B cell (primary cell): ENCODE measurements at regions not wholly inside any gene's neighbourhood (a gene's known extent, or its start where the extent isn't known, plus 50 kb on each side); places are given as distances from the start of the nearest gene placed in this dataset.

Source experiments
- ATAC-seq: fragments of 200-7000 bp; cut with Tn5 transposase; one replicate; pipeline ENCODE4 v1.10.0; 2021; ENCODE audit warnings: low read depth, mild to moderate bottlenecking, moderate number of reproducible peaks, moderate library complexity
- CTCF ChIA-PET: fragments of 350-600 bp; sonication (Branson Sonifier 250); formaldehyde crosslinking; loops from one replicate; lab custom pipeline; 2021; ENCODE audit warnings: antibody characterized with exemption, inconsistent platforms; lab: Charles Lee
- POLR2A ChIA-PET: fragments of 350-600 bp; sonication (Branson Sonifier 250); formaldehyde crosslinking; loops from one replicate; lab custom pipeline; 2021; ENCODE audit warnings: antibody characterized with exemption; lab: Charles Lee
- DNase-seq: peaks from one replicate; pipeline ENCODE4 v3.0.0; 2013
- H2AFZ ChIP-seq: 2 replicates; pipeline ENCODE4 v1.6.1; 2012; ENCODE audit warnings: mild to moderate bottlenecking, low read depth, low read length; ENCODE audit not compliant: insufficient read depth, poor library complexity, severe bottlenecking
- H3K27ac ChIP-seq, 2 donors: 1 replicate in 1 of 2; 2 replicates in 1 of 2; pipeline ENCODE4 v1.5.1; 2012 to 2013; ENCODE audit warnings: low read length in 2 of 2, mild to moderate bottlenecking in 2 of 2, moderate library complexity in 1 of 2
- H3K27me3 ChIP-seq, 4 experiments: fragments of 200-600 bp in 1 of 4; sonication (generic) in 1 of 4; replicated peaks in 1 of 4; 1 replicate in 2 of 4; 2 replicates in 2 of 4; pipeline versions ENCODE4 v1.6.1 to v1.7.0; 2013 to 2016; ENCODE audit warnings: low read length in 3 of 4, mild to moderate bottlenecking in 2 of 4, mixed read lengths in 1 of 4, moderate library complexity in 1 of 4; ENCODE audit not compliant: insufficient read depth in 4 of 4, control insufficient read depth in 3 of 4; ENCODE audit errors: control extremely low read depth in 1 of 4
- H3K36me3 ChIP-seq, 2 experiments: replicated peaks in 1 of 2; 1 replicate in 1 of 2; 2 replicates in 1 of 2; pipeline versions ENCODE4 v1.6.1 to v1.7.1; 2013; ENCODE audit warnings: low read length in 1 of 2; ENCODE audit not compliant: insufficient read depth in 2 of 2, control insufficient read depth in 1 of 2; ENCODE audit errors: control extremely low read depth in 1 of 2, extremely low read depth in 1 of 2
- H3K4me1 ChIP-seq, 2 donors: fragments of 200-600 bp in 1 of 2; sonication (generic) in 1 of 2; 1 replicate in 1 of 2; 2 replicates in 1 of 2; pipeline versions ENCODE4 v1.5.1 to v1.6.1; 2013 to 2017; ENCODE audit warnings: low read length in 2 of 2; ENCODE audit not compliant: control insufficient read depth in 2 of 2, insufficient read depth in 2 of 2
- H3K4me2 ChIP-seq: replicated peaks from 2 replicates; pipeline ENCODE3; 2012; ENCODE audit warnings: mild to moderate bottlenecking, low read depth, low read length; ENCODE audit not compliant: poor library complexity, severe bottlenecking
- H3K4me3 ChIP-seq, 5 experiments: fragments of 200-600 bp in 1 of 5; sonication (generic) in 1 of 5; 1 replicate in 3 of 5; 2 replicates in 2 of 5; pipeline versions ENCODE4 v1.5.1 to v1.7.0; 2011 to 2016; ENCODE audit warnings: low read length in 4 of 5, mild to moderate bottlenecking in 4 of 5, low read depth in 2 of 5, control low read depth in 1 of 5, moderate library complexity in 1 of 5; ENCODE audit not compliant: insufficient read depth in 1 of 5; ENCODE audit errors: control extremely low read depth in 1 of 5, extremely low read depth in 1 of 5
- H3K79me2 ChIP-seq: fragments of 200-600 bp; sonication (generic); one replicate; pipeline ENCODE4 v1.6.0; 2016; ENCODE audit warnings: low read length; ENCODE audit not compliant: control insufficient read depth, insufficient read depth
- H3K9ac ChIP-seq: fragments of 200-600 bp; sonication (generic); 2 replicates; pipeline ENCODE4 v1.6.1; 2017; ENCODE audit warnings: mild to moderate bottlenecking, low read length, moderate library complexity
- H3K9me3 ChIP-seq, 3 donors: one replicate each; pipeline versions ENCODE4 v1.6.1 to v1.7.1; 2013; ENCODE audit warnings: low read length in 2 of 3; ENCODE audit not compliant: control insufficient read depth in 2 of 3, insufficient read depth in 1 of 3; ENCODE audit errors: control extremely low read depth in 1 of 3
- H4K20me1 ChIP-seq: 2 replicates; pipeline ENCODE4 v1.6.0; 2012; ENCODE audit warnings: mild to moderate bottlenecking, low read length; ENCODE audit not compliant: insufficient read depth, control insufficient read depth, poor library complexity, severe bottlenecking
- H3K27ac Mint-ChIP-seq: one replicate; pipeline ENCODE4 v1.8.0; 2021; ENCODE audit warnings: mixed read lengths
- H3K27me3 Mint-ChIP-seq: one replicate; pipeline ENCODE4 v1.8.0; 2021; ENCODE audit warnings: mixed read lengths
- H3K4me1 Mint-ChIP-seq: one replicate; pipeline ENCODE4 v1.8.0; 2021; ENCODE audit warnings: mixed read lengths
- H3K4me3 Mint-ChIP-seq: one replicate; pipeline ENCODE4 v1.8.0; 2021; ENCODE audit warnings: mixed read lengths
- H3K9me3 Mint-ChIP-seq: one replicate; pipeline ENCODE4 v1.8.0; 2022; ENCODE audit warnings: mixed read lengths; ENCODE audit not compliant: insufficient read depth
- CTCF ChIP-seq: fragments of 200-600 bp; IDR thresholded peaks from one replicate; pipeline ENCODE4 v1.8.0; 2022; ENCODE audit warnings: antibody characterized with exemption, mild to moderate bottlenecking
- EZH2 ChIP-seq: IDR thresholded peaks from 2 replicates; pipeline ENCODE4 v1.6.1; 2012; ENCODE audit warnings: borderline replicate concordance, low read depth, mild to moderate bottlenecking, moderate library complexity, low read length; ENCODE audit not compliant: insufficient read depth, poor library complexity, severe bottlenecking
- WGBS: methylation state at CpG from one replicate; pipeline ENCODE4 v1.1.5; 2013; ENCODE audit warnings: missing lambda C conversion rate; ENCODE audit not compliant: insufficient coverage; 5-methylcytosine and 5-hydroxymethylcytosine counted together
- intact Hi-C: fragments of 100-400 bp; cut with micrococcal nuclease; formaldehyde crosslinking; loops from one replicate; pipeline ENCODE4 v1.10.0; 2022

- no peaks in the 10 kb centered on the region for H3K9me3 Mint-ChIP-seq
- POLR2A ChIA-PET = no interaction called here
- H3K79me2 ChIP-seq = no peaks in the 10 kb centered on the region
- TF ChIP-seq CTCF = no peak
- TF ChIP-seq EZH2 = no peak
- no peaks in the 10 kb centered on the region for H3K4me1 Mint-ChIP-seq
- H3K27me3 ChIP-seq = no peaks in the 10 kb centered on the region
- no peaks in the 10 kb centered on the region for H3K4me1 ChIP-seq
- intact Hi-C loops = no loop called here
- H3K36me3 ChIP-seq = no peaks in the 10 kb centered on the region
- H3K27ac Mint-ChIP-seq = no peak overlapping the region
- DNase-seq (no peak), ATAC-seq (no peak)
- H2AFZ ChIP-seq = no peak overlapping the region
- H3K9me3 ChIP-seq = peaks cover 0 to 21% (median 0%) of the 10 kb centered on the region in 3 donors
- H3K9ac ChIP-seq = no peak overlapping the region
- H3K4me2 ChIP-seq = no peak overlapping the region
- CTCF ChIA-PET = no interaction called here
- H3K4me3 Mint-ChIP-seq = no peak overlapping the region
- H3K27me3 Mint-ChIP-seq = no peaks in the 10 kb centered on the region
- 84% methylated on average over 7 of the region's 13 CpGs for WGBS
- H3K27ac ChIP-seq = no peak overlapping the region
- no peak overlapping the region for H3K4me3 ChIP-seq
- no peaks in the 10 kb centered on the region for H4K20me1 ChIP-seq
Observed at GRCh38 chr10:130934293-130935127, 377.0 kb downstream of the TCERG1L start.

GRCh38 chr10:130935128-130935439, 376.4 kb downstream of the TCERG1L start:
- Histone ChIP-seq H3K9me3 (peaks cover 0 to 19% (median 0%) of the 10 kb centered on the region in 3 donors), H3K27me3 (no peaks in the 10 kb centered on the region), H3K9ac (no peak overlapping the region), H3K36me3 (no peaks in the 10 kb centered on the region), H3K4me2 (no peak overlapping the region), H2AFZ (no peak overlapping the region), H3K4me1 (no peaks in the 10 kb centered on the region), H3K79me2 (no peaks in the 10 kb centered on the region), H4K20me1 (no peaks in the 10 kb centered on the region), H3K27ac (no peak overlapping the region), H3K4me3 (no peak overlapping the region)
- no peak for ATAC-seq
- no peaks in the 10 kb centered on the region for H3K9me3 Mint-ChIP-seq
- WGBS = 86% methylated on average over 3 of the region's 5 CpGs
- CTCF ChIA-PET = no interaction called here
- POLR2A ChIA-PET = no interaction called here
- H3K27me3 Mint-ChIP-seq = no peaks in the 10 kb centered on the region
- intact Hi-C loops = no loop called here
- H3K27ac Mint-ChIP-seq = no peak overlapping the region
- no peak overlapping the region for H3K4me3 Mint-ChIP-seq
- DNase-seq = no peak
- H3K4me1 Mint-ChIP-seq = no peaks in the 10 kb centered on the region
- no peak for TF ChIP-seq EZH2
- no peak for TF ChIP-seq CTCF
